ENCODE measurements at regions not wholly inside any gene's neighbourhood (a gene's known extent, or its start where the extent isn't known, plus 50 kb on each side); places are given as distances from the start of the nearest gene placed in this dataset.

- Histone ChIP-seq H3K9ac (replicated peaks; ENCODE audit: extremely low read depth, insufficient read depth, low read length) (no peak overlapping the region), H3K4me3 (replicated peaks in 1 of 3; ENCODE audit: insufficient read depth in 1 of 3, low read depth in 1 of 3, low read length in 3 of 3) (no peak overlapping the region), H3K9me3 (replicated peaks; ENCODE audit: control insufficient read depth, insufficient read depth, low read length) (no peaks in the 10 kb centered on the region), H3K79me2 (ENCODE audit: control insufficient read depth, insufficient read depth, low read length) (no peaks in the 10 kb centered on the region), H3K9me1 (replicated peaks; ENCODE audit: control insufficient read depth, extremely low read depth, insufficient read depth, low read length) (no peaks in the 10 kb centered on the region), H3K4me1 (ENCODE audit: control insufficient read depth, extremely low read depth, insufficient read depth, low read length) (no peaks in the 10 kb centered on the region), H4K20me1 (replicated peaks; ENCODE audit: control insufficient read depth, extremely low read depth, insufficient read depth, low read length) (no peaks in the 10 kb centered on the region), H3K4me2 (ENCODE audit: insufficient read depth, low read length) (no peak overlapping the region), H3K36me3 (ENCODE audit: control insufficient read depth in 2 of 2, extremely low read depth in 1 of 2, insufficient read depth in 2 of 2, low read length in 2 of 2) (no peaks in the 10 kb centered on the region), H3K27ac (ENCODE audit: insufficient read depth, low read depth, low read length) (no peak overlapping the region), H3K27me3 (ENCODE audit: control insufficient read depth in 2 of 2, insufficient read depth in 2 of 2, low read length in 2 of 2) (no peaks in the 10 kb centered on the region), H2AFZ (ENCODE audit: low read depth, low read length) (no peak overlapping the region)
- dilution Hi-C loops (cut with MboI; ENCODE audit: extremely low pct_ligation_motif_present, low sequenced_read_pairs) = no loop called here
- ChIA-PET POLR2A (no interaction called here), CTCF (no interaction called here)
- BruUV-seq (replicated peaks) = no TSS peak
- FAIRE-seq (no peak), DNase-seq (ENCODE audit: low read depth, low spot score) (no peak)
- intact Hi-C loops (cut with micrococcal nuclease) = no loop called here
- TF ChIP-seq, protein P1, sequence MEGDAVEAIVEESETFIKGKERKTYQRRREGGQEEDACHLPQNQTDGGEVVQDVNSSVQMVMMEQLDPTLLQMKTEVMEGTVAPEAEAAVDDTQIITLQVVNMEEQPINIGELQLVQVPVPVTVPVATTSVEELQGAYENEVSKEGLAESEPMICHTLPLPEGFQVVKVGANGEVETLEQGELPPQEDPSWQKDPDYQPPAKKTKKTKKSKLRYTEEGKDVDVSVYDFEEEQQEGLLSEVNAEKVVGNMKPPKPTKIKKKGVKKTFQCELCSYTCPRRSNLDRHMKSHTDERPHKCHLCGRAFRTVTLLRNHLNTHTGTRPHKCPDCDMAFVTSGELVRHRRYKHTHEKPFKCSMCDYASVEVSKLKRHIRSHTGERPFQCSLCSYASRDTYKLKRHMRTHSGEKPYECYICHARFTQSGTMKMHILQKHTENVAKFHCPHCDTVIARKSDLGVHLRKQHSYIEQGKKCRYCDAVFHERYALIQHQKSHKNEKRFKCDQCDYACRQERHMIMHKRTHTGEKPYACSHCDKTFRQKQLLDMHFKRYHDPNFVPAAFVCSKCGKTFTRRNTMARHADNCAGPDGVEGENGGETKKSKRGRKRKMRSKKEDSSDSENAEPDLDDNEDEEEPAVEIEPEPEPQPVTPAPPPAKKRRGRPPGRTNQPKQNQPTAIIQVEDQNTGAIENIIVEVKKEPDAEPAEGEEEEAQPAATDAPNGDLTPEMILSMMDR (IDR thresholded peaks at IDR 0.05; ENCODE audit: extremely low read depth in 1 of 2, insufficient read depth in 1 of 2, low read depth in 1 of 2, low read length in 2 of 2) = no peak
- TF ChIP-seq EZH2 (IDR thresholded peaks at IDR 0.05; ENCODE audit: borderline replicate concordance, low read depth, low read length, severe bottlenecking) = no peak
- TF ChIP-seq POLR2AphosphoS5 (IDR thresholded peaks at IDR 0.05; ENCODE audit: insufficient read depth, low read depth, low read length) = no peak
- no peak for TF ChIP-seq JUN (IDR thresholded peaks at IDR 0.05; ENCODE audit: borderline replicate concordance, insufficient read depth, insufficient read length, low read depth)
- no peak for TF ChIP-seq POLR2A (IDR thresholded peaks at IDR 0.05; ENCODE audit: low read depth, low read length)
- TF ChIP-seq FOS (IDR thresholded peaks at IDR 0.05; ENCODE audit: borderline replicate concordance, insufficient read depth, low read length) = no peak
- no peak for TF ChIP-seq MYC (IDR thresholded peaks at IDR 0.05; ENCODE audit: low read depth, low read length)
- TF ChIP-seq GATA2 (IDR thresholded peaks at IDR 0.05; ENCODE audit: insufficient read depth, insufficient read length, low read depth, low read length) = no peak
- no peak for TF ChIP-seq MAX (IDR thresholded peaks at IDR 0.05; ENCODE audit: insufficient read depth, insufficient read length)
Measured at GRCh38 chr5:162209005-162209605, 141.5 kb downstream of the GABRG2 start.

Data from endothelial cell of umbilical vein (primary cell).